ENCODE measurements at regions not wholly inside any gene's neighbourhood (a gene's known extent, or its start where the extent isn't known, plus 50 kb on each side); places are given as distances from the start of the nearest gene placed in this dataset.

DNA sequence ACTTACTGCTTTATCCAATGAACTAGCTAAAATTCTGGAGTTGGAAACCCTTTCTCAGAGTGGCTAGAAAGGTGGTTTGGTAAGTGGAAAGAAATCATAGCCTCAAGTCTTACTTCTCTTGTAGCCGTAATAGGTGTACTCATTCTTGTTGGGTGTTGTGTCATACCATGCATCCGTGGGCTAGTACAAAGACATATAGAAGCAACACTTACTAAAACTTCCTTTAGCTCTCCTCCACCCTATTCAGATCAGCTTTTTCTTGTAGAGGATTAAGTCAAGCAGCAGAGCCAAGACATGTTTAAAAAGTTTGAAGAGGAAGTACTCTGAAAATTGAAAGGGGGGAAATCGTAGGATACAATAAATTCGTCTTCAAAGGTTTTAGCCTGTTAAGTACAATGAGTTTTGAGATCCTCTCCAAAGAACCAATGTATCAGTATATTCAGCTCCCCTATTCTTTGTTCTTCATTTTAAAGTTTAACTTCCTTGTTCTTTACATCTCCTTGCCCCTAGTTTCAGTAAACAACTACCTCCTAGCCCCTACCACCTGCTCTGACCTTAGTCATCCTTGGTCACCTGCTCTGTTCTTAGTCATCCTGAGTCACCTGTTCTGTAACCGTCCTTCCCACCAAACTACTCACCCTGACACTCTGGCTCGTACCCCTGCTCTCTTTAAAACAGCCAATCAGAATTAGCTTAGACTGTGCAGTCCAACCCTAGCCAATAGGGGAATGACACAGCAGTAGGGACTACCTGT, 62.1 kb upstream of the DEUP1 start:
- no peak overlapping the region for H3K4me3 ChIP-seq (ENCODE audit: low read depth, low read length)
- TF ChIP-seq, protein P1, sequence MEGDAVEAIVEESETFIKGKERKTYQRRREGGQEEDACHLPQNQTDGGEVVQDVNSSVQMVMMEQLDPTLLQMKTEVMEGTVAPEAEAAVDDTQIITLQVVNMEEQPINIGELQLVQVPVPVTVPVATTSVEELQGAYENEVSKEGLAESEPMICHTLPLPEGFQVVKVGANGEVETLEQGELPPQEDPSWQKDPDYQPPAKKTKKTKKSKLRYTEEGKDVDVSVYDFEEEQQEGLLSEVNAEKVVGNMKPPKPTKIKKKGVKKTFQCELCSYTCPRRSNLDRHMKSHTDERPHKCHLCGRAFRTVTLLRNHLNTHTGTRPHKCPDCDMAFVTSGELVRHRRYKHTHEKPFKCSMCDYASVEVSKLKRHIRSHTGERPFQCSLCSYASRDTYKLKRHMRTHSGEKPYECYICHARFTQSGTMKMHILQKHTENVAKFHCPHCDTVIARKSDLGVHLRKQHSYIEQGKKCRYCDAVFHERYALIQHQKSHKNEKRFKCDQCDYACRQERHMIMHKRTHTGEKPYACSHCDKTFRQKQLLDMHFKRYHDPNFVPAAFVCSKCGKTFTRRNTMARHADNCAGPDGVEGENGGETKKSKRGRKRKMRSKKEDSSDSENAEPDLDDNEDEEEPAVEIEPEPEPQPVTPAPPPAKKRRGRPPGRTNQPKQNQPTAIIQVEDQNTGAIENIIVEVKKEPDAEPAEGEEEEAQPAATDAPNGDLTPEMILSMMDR (IDR thresholded peaks at IDR 0.05; ENCODE audit: low read depth, low read length): no peak

DNA sequence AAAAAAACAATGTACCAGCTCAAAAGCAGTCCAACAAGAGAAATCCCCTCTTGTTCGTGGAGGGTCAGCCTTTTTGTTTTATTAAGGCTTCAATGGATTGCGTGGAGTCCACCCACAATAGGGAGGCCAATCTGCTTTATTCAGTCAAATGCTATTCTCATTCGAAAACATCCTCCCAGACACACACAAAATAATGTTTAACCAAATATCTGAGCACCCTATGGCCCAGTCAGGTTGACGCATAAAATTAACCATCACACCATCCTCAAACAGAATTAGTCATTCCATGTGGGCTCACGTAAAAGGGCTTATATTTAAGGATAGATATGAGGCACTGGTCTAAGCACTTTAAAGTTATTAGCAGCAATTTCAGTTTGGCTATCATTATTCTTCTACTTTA, 58.9 kb upstream of the DEUP1 start:
- TF ChIP-seq, protein P1 (IDR thresholded peaks at IDR 0.05; ENCODE audit: low read depth, low read length): no peak
- H3K4me3 ChIP-seq (ENCODE audit: low read depth, low read length): no peak overlapping the region

DNA sequence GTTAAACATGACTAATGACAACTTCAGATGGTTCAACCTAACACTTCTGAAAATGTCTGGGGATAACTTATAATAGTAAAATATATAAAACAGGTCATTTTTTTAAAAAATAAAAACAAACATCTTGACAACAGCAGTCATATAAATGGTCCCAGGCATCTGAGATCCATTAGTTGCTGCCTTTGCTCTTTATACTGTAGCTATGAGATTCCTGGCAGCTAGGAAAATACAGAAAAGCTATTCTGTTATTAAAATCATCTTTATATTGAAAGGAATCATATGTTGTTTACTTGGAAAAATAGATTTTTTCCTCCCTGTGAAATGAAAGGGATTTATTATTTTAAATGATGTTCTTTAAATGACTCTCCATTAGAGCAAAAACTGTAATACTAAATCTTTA, 55.7 kb upstream of the DEUP1 start:
- no peak overlapping the region for H3K4me3 ChIP-seq (ENCODE audit: low read depth, low read length)
- TF ChIP-seq, protein P1 (IDR thresholded peaks at IDR 0.05; ENCODE audit: low read depth, low read length): no peak

DNA sequence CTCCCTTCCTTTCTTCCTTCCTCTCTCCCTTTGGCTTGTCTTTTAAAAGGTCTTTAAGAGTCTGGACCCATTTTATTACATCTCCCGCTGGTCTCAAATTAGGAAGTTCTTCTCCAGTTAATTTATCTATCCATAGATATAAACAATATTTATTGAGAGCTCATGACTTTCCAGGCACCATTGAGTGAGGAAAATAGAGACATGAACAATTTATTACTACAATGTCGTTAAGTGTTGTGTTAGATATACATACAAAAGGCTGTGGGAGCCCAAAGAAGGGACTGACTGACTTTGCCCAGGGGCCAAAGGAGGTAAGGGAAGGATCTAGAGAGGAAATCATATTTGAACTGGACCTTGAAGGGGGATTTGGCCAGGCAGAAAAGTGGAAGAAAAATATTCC, 51.6 kb upstream of the DEUP1 start:
- TF ChIP-seq, protein P1 (IDR thresholded peaks at IDR 0.05; ENCODE audit: low read depth, low read length): no peak
- H3K4me3 ChIP-seq (ENCODE audit: low read depth, low read length): no peak overlapping the region

DNA sequence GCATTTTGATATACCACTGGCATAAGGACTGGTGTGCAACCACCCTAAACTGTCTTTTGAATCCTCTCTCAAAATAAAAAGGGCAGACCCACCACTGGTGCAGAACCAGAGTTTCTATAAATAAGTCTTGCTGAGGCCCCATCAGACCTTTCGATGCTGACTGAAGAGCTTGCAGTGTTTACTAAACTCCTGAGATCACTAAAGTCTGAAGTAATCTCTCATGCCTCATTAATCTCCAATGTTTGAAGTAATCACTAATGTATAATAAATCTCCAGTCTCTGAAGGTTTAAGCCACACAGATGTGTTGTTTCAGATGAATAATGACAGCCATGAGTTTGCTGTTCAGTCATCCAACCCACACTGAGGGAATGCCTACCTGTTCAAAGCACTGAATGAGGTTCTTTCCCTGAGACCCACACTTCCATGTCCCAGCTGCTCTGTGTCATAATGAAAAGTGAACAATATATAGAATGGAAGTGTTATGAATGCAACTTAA, 50.6 kb upstream of the DEUP1 start:
- TF ChIP-seq, protein P1 (IDR thresholded peaks at IDR 0.05; ENCODE audit: low read depth, low read length): no peak
- H3K4me3 ChIP-seq (ENCODE audit: low read depth, low read length): no peak overlapping the region

Measured in WI38 (cell line).